Liver (tissue), 3 donors: ENCODE measurements at regions not wholly inside any gene's neighbourhood (a gene's known extent, or its start where the extent isn't known, plus 50 kb on each side); places are given as distances from the start of the nearest gene placed in this dataset.

Experiments used
- GABPA ChIP-seq, 2 donors: IDR thresholded peaks in 1 of 2; conservative IDR thresholded peaks in 1 of 2; 2 replicates each; pipeline ENCODE4 v1.6.1; 2016; ENCODE audit warnings: antibody characterized with exemption in 2 of 2, mild to moderate bottlenecking in 1 of 2, moderate library complexity in 1 of 2
- JUND ChIP-seq, 2 donors: IDR thresholded peaks; 2 replicates each; pipeline ENCODE4 v1.6.1; 2016; ENCODE audit warnings: antibody characterized with exemption in 2 of 2
- SP1 ChIP-seq: IDR thresholded peaks from 2 replicates; pipeline ENCODE4 v1.6.1; 2018; ENCODE audit warnings: antibody characterized with exemption, mild to moderate bottlenecking
- YY1 ChIP-seq: IDR thresholded peaks from 2 replicates; pipeline ENCODE4 v1.6.1; 2016; ENCODE audit warnings: antibody characterized with exemption, mild to moderate bottlenecking
- TF ChIP-seq, protein P1 (sequence below): fragments of 150-350 bp; IDR thresholded peaks from 2 replicates; pipeline ENCODE4 v1.5.1; 2017; ENCODE audit warnings: improper control_type of control experiment, low read depth, low read length; ENCODE audit not compliant: missing input control
- TF ChIP-seq, protein P2 (sequence below): IDR thresholded peaks from 2 replicates; pipeline ENCODE4 v1.6.1; 2016; ENCODE audit warnings: antibody characterized with exemption
- TF ChIP-seq, protein P3 (sequence below): IDR thresholded peaks from 2 replicates; pipeline ENCODE4 v1.6.1; 2016; ENCODE audit warnings: antibody characterized with exemption
- donor health status: healthy.
- donor health status: healthy.

DNA sequence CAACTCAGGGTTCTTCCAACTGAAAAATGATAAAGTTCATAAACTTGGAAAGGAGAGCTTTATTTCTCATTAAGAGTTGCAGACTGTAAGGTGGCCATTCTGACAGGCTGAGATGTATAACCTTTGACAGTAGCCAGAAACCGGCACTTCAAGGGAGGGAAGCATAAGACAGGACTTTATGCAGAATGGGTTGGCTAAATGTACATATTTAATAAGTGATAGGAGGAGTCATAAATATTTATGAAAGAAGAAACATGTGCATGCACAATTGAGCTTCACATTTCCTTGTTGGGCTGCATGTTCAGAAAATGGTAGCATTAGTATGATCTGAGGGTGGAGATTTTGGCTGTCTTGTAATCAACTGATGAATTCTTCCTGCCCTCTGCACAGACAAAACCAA lies 57.1 kb upstream of the ICA1 start:
- TF ChIP-seq YY1 (no peak), GABPA (IDR thresholded peaks at IDR 0.05 in 1 of 2, conservative IDR thresholded peaks at IDR 0.05 in 1 of 2) (no peak), JUND (IDR thresholded peaks at IDR 0.05) (no peak), SP1 (no peak)
- TF ChIP-seq, protein P1, sequence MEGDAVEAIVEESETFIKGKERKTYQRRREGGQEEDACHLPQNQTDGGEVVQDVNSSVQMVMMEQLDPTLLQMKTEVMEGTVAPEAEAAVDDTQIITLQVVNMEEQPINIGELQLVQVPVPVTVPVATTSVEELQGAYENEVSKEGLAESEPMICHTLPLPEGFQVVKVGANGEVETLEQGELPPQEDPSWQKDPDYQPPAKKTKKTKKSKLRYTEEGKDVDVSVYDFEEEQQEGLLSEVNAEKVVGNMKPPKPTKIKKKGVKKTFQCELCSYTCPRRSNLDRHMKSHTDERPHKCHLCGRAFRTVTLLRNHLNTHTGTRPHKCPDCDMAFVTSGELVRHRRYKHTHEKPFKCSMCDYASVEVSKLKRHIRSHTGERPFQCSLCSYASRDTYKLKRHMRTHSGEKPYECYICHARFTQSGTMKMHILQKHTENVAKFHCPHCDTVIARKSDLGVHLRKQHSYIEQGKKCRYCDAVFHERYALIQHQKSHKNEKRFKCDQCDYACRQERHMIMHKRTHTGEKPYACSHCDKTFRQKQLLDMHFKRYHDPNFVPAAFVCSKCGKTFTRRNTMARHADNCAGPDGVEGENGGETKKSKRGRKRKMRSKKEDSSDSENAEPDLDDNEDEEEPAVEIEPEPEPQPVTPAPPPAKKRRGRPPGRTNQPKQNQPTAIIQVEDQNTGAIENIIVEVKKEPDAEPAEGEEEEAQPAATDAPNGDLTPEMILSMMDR = no peak
- TF ChIP-seq, protein P2, sequence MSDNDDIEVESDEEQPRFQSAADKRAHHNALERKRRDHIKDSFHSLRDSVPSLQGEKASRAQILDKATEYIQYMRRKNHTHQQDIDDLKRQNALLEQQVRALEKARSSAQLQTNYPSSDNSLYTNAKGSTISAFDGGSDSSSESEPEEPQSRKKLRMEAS = no peak
- TF ChIP-seq, protein P3, sequence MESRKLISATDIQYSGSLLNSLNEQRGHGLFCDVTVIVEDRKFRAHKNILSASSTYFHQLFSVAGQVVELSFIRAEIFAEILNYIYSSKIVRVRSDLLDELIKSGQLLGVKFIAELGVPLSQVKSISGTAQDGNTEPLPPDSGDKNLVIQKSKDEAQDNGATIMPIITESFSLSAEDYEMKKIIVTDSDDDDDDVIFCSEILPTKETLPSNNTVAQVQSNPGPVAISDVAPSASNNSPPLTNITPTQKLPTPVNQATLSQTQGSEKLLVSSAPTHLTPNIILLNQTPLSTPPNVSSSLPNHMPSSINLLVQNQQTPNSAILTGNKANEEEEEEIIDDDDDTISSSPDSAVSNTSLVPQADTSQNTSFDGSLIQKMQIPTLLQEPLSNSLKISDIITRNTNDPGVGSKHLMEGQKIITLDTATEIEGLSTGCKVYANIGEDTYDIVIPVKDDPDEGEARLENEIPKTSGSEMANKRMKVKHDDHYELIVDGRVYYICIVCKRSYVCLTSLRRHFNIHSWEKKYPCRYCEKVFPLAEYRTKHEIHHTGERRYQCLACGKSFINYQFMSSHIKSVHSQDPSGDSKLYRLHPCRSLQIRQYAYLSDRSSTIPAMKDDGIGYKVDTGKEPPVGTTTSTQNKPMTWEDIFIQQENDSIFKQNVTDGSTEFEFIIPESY = no peak
